ENCODE measurements at regions not wholly inside any gene's neighbourhood (a gene's known extent, or its start where the extent isn't known, plus 50 kb on each side); places are given as distances from the start of the nearest gene placed in this dataset.

DNA sequence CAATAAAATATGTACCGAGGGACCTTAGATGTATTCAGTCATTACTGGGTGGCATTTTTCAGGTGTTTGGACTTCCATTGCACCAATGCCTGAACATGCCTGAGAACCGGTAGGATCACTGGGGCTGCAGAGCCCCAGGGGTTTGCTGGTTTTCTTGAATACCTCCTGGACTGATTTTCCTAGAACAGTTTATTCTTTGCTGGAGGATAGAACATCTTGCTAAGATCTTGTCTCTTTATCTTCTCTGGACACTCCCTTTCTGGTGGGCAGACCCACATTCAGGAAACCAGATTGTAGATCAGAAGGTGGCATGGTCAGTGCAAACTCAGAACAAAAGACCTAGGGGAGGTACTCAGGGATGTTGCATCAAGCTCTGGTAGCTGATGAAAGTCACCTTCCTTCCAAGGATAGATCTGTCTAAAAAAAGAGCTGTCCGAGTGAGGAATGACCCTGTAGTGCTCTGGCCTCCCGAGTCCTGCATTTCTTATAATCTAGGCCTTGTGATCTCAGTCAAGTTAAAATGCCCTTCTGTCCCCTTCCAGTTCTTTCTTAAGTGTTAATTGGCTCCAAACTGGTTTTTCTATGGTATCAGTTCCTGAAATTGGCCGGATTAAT, 84.8 kb downstream of the CLDN34 start:
- TF ChIP-seq, protein P1, sequence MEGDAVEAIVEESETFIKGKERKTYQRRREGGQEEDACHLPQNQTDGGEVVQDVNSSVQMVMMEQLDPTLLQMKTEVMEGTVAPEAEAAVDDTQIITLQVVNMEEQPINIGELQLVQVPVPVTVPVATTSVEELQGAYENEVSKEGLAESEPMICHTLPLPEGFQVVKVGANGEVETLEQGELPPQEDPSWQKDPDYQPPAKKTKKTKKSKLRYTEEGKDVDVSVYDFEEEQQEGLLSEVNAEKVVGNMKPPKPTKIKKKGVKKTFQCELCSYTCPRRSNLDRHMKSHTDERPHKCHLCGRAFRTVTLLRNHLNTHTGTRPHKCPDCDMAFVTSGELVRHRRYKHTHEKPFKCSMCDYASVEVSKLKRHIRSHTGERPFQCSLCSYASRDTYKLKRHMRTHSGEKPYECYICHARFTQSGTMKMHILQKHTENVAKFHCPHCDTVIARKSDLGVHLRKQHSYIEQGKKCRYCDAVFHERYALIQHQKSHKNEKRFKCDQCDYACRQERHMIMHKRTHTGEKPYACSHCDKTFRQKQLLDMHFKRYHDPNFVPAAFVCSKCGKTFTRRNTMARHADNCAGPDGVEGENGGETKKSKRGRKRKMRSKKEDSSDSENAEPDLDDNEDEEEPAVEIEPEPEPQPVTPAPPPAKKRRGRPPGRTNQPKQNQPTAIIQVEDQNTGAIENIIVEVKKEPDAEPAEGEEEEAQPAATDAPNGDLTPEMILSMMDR (IDR thresholded peaks at IDR 0.05; ENCODE audit: insufficient read depth, low read depth, low read length): no peak
- no peak overlapping the region for H3K4me3 ChIP-seq (ENCODE audit: low read depth, low read length)
- DNase-seq (ENCODE audit: low read depth): no peak

DNA sequence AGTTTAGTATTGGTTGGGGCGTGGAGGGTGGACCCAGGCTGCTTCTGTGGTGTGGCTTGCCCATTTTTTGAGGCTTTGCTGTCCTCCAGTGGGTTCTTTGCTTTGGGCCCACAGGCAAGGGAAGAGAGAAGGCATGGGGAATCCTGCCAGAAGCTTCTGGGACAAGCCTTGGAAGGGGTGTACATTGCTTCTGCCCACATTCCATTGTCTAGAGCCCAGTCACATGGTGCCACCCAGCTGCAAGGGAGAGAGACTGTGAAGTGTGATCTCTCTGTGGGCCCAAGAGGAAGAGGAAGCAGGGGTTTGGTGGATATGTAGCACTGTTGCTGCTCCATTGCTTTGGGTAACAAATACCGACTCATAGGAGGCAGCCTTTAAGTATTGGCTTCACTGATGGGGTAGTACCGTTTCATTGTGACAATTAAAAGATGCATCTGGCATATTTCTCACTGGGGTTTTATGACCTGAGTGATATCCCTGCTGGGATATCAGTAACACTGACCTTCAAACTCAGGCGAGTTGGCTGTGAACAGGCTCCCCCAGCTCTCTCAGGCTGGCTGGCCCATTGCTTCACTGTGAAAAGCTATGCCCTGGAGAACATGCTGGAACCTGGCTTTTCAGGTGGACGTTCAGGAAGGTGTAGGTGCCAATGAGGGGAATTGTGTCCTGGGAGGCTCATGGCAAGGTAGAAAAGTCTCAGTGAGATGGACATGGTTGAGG, 85.9 kb downstream of the CLDN34 start:
- DNase-seq (ENCODE audit: low read depth): no peak
- H3K4me3 ChIP-seq (ENCODE audit: low read depth, low read length): no peak overlapping the region
- TF ChIP-seq, protein P1 (IDR thresholded peaks at IDR 0.05; ENCODE audit: insufficient read depth, low read depth, low read length): no peak

DNA sequence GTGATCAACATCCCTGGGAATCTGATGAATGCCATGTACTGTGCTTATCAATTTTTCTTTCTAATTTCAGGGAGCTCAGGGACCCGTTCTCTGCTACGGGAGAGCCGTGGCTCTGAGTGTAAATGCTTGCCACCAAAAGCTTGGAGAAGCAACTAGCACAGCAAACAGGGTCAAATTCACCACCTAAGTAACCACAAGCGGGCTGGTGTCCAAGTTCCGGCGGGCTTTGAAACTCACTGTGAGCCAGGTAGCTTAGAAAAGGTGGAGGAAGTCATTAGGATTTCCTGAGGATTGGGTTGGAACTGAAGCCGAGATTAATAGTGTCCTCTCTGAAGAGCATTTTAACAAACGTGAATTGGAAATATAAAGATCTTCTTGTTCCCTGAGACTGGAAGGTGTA, 87.2 kb downstream of the CLDN34 start:
- H3K4me3 ChIP-seq (ENCODE audit: low read depth, low read length): no peak overlapping the region
- TF ChIP-seq, protein P1 (IDR thresholded peaks at IDR 0.05; ENCODE audit: insufficient read depth, low read depth, low read length): no peak
- no peak for DNase-seq (ENCODE audit: low read depth)

DNA sequence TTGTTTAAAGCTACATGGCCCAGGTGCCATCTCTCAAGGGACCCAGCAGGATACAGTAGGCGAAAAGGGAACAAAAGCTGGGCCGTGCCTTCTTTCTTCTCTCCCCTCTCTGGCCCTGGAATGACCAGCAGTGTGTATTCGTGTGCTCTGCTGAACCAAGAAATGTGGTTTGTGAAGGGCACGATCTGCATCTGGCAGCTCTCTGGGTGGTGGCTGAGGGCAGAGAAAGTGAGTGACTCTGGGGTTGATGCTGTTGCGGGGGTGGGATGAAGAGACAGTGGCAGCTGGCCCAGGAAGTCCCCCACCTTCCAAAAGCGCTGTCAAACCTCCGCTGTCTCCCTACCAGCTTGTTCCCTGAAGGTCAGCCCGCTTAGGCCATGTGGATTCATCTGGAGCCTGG, 88.3 kb downstream of the CLDN34 start:
- DNase-seq (ENCODE audit: low read depth): no peak
- TF ChIP-seq, protein P1 (IDR thresholded peaks at IDR 0.05; ENCODE audit: insufficient read depth, low read depth, low read length): no peak
- H3K4me3 ChIP-seq (ENCODE audit: low read depth, low read length): no peak overlapping the region

DNA sequence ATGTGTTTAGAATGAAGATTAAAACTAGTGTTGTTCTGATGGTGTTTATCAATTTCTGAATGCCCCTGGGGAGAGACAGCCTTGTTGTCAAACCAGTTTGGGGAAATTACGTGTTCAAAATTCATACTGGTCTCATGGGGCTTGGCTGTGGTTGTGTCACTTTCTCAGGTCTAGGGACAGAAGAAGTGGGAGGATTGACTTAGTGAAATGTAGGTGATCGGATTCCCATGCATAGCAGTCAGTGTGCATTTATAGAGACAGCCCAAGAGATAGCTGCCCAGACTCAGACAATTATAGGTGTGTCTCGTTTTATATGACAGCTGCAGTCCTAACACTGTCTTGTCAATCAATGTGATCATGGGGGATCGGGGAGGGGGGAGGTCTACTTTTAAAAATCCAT, 94.4 kb upstream of the CLCN4 start:
- TF ChIP-seq, protein P1 (IDR thresholded peaks at IDR 0.05; ENCODE audit: insufficient read depth, low read depth, low read length): no peak
- DNase-seq (ENCODE audit: low read depth): no peak
- H3K4me3 ChIP-seq (ENCODE audit: low read depth, low read length): no peak overlapping the region

DNA sequence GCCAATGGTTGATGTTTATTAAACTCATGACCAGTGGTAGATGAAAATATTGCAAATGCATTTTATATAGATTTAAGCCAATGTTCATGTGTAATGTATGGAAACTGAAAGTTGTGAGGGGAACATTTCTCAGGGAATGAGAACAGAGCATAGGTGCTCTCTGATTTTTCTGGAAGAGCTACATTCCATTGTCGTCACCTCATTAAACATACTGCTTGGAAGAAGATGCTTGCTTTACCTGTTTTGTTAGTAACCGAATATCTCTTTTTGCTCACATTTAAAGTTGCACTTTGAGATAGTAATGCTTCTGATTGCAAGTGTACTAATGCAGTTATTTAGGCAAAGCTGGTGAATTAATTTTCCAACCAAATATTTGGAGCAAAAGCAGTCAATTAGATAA, 93.8 kb upstream of the CLCN4 start:
- TF ChIP-seq, protein P1 (IDR thresholded peaks at IDR 0.05; ENCODE audit: insufficient read depth, low read depth, low read length): no peak
- no peak overlapping the region for H3K4me3 ChIP-seq (ENCODE audit: low read depth, low read length)
- no peak for DNase-seq (ENCODE audit: low read depth)
